C4-2B (cell line): ENCODE measurements at regions not wholly inside any gene's neighbourhood (a gene's known extent, or its start where the extent isn't known, plus 50 kb on each side); places are given as distances from the start of the nearest gene placed in this dataset.

Source experiments
- CTCF ChIP-seq: fragments of 450-650 bp; conservative IDR thresholded peaks from 2 replicates; pipeline ENCODE4 v1.5.1; 2017; ENCODE audit warnings: mild to moderate bottlenecking
- ZFX ChIP-seq: fragments of 450-650 bp; IDR thresholded peaks from 2 replicates; pipeline ENCODE4 v1.6.1; 2017

DNA sequence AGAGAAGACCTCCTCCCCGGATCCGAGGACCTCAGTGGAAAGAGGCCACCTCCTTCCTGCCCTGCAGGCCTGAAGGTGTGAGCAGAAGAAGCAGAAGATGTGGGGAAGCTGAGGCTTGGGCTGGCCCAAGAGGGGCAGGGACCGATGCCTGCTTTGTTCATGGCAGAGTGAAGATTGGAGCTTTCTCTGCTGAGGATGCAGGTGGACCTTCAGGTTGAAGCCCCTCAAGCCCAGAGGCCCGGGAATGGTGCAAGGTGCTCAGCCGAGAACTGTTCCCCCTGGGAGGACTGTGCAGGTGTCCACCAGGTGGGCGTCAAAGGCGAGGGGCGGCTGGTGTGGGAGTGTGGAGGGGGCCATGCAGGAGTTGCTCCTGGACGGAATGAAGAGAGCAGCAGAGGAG is 277.9 kb upstream of the IRX2 start:
- no peak for TF ChIP-seq CTCF
- TF ChIP-seq ZFX = no peak
